ENCODE measurements at regions not wholly inside any gene's neighbourhood (a gene's known extent, or its start where the extent isn't known, plus 50 kb on each side); places are given as distances from the start of the nearest gene placed in this dataset.
"Not testable (repeated sequence)": the region's sequence is repeated elsewhere in the genome, so short reads cannot be mapped to it uniquely, and the experiment has no call there.

DNA sequence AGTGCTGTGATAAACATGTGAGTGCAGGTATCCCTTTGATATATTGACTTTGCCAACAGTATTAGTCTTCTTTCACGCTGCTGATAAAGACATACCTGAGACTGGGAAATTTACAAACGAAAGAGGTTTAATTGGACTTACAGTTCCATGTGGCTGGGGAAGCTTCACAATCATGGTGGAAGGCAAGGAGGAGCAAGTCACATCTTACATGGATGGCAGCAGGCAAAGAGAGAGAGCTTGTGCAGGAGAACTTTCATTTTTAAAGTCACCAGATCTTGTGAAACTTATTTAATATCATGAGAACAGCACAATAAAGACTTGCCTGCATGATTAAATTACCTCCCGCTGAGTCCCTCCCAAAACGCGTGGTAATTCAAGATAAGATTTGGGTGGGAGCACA lies 277.9 kb upstream of the GCFC2 start:
- H3K9me3 ChIP-seq (ENCODE audit: control insufficient read depth, insufficient read depth, low read length): not testable (repeated sequence)

DNA sequence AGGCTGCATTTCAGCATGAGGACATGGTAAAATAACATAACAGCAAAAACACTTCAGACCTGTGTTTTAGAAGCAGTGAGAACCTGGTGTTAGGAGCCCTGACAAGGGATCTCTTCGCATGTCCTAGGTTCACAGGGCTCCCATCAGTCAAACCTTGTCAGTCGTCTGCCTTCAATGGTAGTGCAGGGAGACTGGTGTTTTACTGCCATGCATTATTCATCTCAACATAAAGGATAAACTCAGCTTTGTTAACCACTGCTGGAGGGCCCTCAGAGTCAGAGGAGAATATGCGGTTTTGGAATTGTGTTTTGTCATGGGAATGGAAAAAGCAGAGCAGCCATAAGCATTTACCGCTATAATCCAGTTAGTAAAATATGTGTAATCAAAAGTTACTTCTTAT lies 275.9 kb upstream of the GCFC2 start:
- Histone ChIP-seq H3K27me3 (ENCODE audit: control insufficient read depth, insufficient read depth, low read length) (no peaks in the 10 kb centered on the region), H3K4me1 (ENCODE audit: control insufficient read depth, insufficient read depth, low read length) (no peaks in the 10 kb centered on the region), H3K4me3 (ENCODE audit: low read depth, low read length) (no peak overlapping the region), H3K9ac (ENCODE audit: low read depth, low read length) (no peak overlapping the region), H3K36me3 (ENCODE audit: control insufficient read depth, insufficient read depth, low read length) (no peaks in the 10 kb centered on the region), H3K9me3 (ENCODE audit: control insufficient read depth, insufficient read depth, low read length) (no peaks in the 10 kb centered on the region)

More for the DNA sequence above, 277.9 kb upstream of the GCFC2 start:
- not testable (repeated sequence) for H3K36me3 ChIP-seq (ENCODE audit: control insufficient read depth, insufficient read depth, low read length); H3K4me3 ChIP-seq (ENCODE audit: low read depth, low read length); H3K4me1 ChIP-seq (ENCODE audit: control insufficient read depth, insufficient read depth, low read length); H3K27me3 ChIP-seq (ENCODE audit: control insufficient read depth, insufficient read depth, low read length); H3K9ac ChIP-seq (ENCODE audit: low read depth, low read length)

- Histone ChIP-seq H3K4me3 (ENCODE audit: low read depth, low read length) (no peak overlapping the region), H3K9me3 (ENCODE audit: control insufficient read depth, insufficient read depth, low read length) (no peaks in the 10 kb centered on the region), H3K36me3 (ENCODE audit: control insufficient read depth, insufficient read depth, low read length) (no peaks in the 10 kb centered on the region), H3K4me1 (ENCODE audit: control insufficient read depth, insufficient read depth, low read length) (no peaks in the 10 kb centered on the region), H3K27me3 (ENCODE audit: control insufficient read depth, insufficient read depth, low read length) (no peaks in the 10 kb centered on the region), H3K9ac (ENCODE audit: low read depth, low read length) (no peak overlapping the region)
Observed at GRCh38 chr2:75982719-75983118, 272.0 kb upstream of the GCFC2 start.

GRCh38 chr2:75964646-75965045 lies 253.9 kb upstream of the GCFC2 start:
- no peaks in the 10 kb centered on the region for H3K27me3 ChIP-seq (ENCODE audit: control insufficient read depth, insufficient read depth, low read length)
- peaks cover 4% of the 10 kb centered on the region for H3K4me1 ChIP-seq (ENCODE audit: control insufficient read depth, insufficient read depth, low read length)
- no peak overlapping the region for H3K4me3 ChIP-seq (ENCODE audit: low read depth, low read length)
- H3K9ac ChIP-seq (ENCODE audit: low read depth, low read length): no peak overlapping the region
- H3K9me3 ChIP-seq (ENCODE audit: control insufficient read depth, insufficient read depth, low read length): no peaks in the 10 kb centered on the region
- no peaks in the 10 kb centered on the region for H3K36me3 ChIP-seq (ENCODE audit: control insufficient read depth, insufficient read depth, low read length)

DNA sequence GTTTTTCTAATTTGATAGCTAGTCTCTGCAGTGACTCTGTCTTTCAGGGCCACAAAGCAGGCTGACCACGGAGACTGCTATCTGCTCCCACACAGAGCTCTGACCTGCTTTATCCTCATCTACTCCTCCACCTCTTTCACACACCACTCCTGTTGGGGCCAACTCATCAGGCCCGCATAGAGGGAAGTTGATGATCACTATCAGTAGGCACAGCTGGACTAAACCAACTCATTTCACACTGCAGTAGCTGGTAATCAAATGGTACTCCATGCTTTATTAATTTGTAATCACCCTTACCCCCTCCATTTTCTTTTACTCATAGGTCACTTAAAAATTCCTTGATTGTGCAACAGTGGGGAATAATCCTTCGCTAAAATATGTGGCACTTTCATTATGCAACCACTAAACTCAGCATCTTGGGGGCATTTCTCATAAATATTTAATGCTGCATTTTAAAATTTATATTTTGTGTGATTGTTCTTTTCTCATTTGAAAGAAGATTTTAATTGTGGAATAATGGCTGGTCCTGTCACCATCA lies 249.8 kb upstream of the GCFC2 start:
- no peaks in the 10 kb centered on the region for H3K27me3 ChIP-seq (ENCODE audit: control insufficient read depth, insufficient read depth, low read length)
- H3K4me3 ChIP-seq (ENCODE audit: low read depth, low read length): no peak overlapping the region
- peaks cover 11% of the 10 kb centered on the region for H3K4me1 ChIP-seq (ENCODE audit: control insufficient read depth, insufficient read depth, low read length)
- H3K9me3 ChIP-seq (ENCODE audit: control insufficient read depth, insufficient read depth, low read length): no peaks in the 10 kb centered on the region
- H3K36me3 ChIP-seq (ENCODE audit: control insufficient read depth, insufficient read depth, low read length): no peaks in the 10 kb centered on the region
- no peak overlapping the region for H3K9ac ChIP-seq (ENCODE audit: low read depth, low read length)

DNA sequence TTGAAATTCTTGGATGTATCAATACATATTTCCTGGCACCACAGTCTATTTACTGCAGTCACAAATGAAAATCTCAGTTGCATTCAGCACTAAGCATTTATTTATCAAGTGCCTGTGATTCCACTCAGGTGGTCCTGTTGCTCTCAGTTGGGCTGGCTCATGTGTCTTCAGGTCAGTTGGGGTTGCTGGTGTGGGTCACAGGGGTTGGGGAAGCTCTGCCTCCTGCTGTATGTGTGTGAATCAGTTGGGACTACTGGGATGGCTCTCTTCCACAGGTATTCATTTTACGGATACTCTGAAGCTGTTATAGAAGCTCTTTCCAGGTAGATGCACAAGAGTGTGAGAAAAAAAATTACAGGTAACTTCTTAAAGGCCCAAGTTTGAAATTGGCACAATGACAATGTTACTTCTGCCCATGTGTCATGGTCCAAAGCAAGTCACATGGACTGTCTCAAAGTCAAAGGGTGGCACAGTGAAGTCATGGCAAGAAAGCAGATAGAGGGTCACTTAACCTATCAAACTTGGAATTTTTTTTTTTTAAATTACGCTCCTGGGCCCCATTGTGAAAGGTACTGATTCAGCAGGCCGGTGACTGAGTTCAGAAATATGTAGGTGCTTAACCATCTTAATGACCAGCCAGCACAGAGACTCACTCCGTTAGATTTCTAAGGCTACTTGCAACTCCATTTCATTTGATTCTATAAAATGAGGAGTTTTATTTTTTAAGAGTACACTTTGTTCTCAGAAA lies 249.2 kb upstream of the GCFC2 start:
- Histone ChIP-seq H3K9ac (ENCODE audit: low read depth, low read length) (no peak overlapping the region), H3K4me1 (ENCODE audit: control insufficient read depth, insufficient read depth, low read length) (peaks cover 11% of the 10 kb centered on the region), H3K4me3 (ENCODE audit: low read depth, low read length) (no peak overlapping the region), H3K36me3 (ENCODE audit: control insufficient read depth, insufficient read depth, low read length) (no peaks in the 10 kb centered on the region), H3K9me3 (ENCODE audit: control insufficient read depth, insufficient read depth, low read length) (no peaks in the 10 kb centered on the region), H3K27me3 (ENCODE audit: control insufficient read depth, insufficient read depth, low read length) (no peaks in the 10 kb centered on the region)

GRCh38 chr2:75954761-75955160 lies 244.0 kb upstream of the GCFC2 start:
- Histone ChIP-seq H3K4me3 (ENCODE audit: low read depth, low read length) (no peak overlapping the region), H3K4me1 (ENCODE audit: control insufficient read depth, insufficient read depth, low read length) (peaks cover 8% of the 10 kb centered on the region), H3K27me3 (ENCODE audit: control insufficient read depth, insufficient read depth, low read length) (no peaks in the 10 kb centered on the region), H3K36me3 (ENCODE audit: control insufficient read depth, insufficient read depth, low read length) (no peaks in the 10 kb centered on the region), H3K9me3 (ENCODE audit: control insufficient read depth, insufficient read depth, low read length) (no peaks in the 10 kb centered on the region), H3K9ac (ENCODE audit: low read depth, low read length) (no peak overlapping the region)

- Histone ChIP-seq H3K9me3 (ENCODE audit: control insufficient read depth, insufficient read depth, low read length) (no peaks in the 10 kb centered on the region), H3K4me1 (ENCODE audit: control insufficient read depth, insufficient read depth, low read length) (no peaks in the 10 kb centered on the region), H3K27me3 (ENCODE audit: control insufficient read depth, insufficient read depth, low read length) (no peaks in the 10 kb centered on the region), H3K9ac (ENCODE audit: low read depth, low read length) (no peak overlapping the region), H3K36me3 (ENCODE audit: control insufficient read depth, insufficient read depth, low read length) (no peaks in the 10 kb centered on the region), H3K4me3 (ENCODE audit: low read depth, low read length) (no peak overlapping the region)
Observed at GRCh38 chr2:75952173-75952572, 241.5 kb upstream of the GCFC2 start.

GRCh38 chr2:75949385-75950030 lies 238.8 kb upstream of the GCFC2 start:
- Histone ChIP-seq H3K27me3 (ENCODE audit: control insufficient read depth, insufficient read depth, low read length) (no peaks in the 10 kb centered on the region), H3K4me1 (ENCODE audit: control insufficient read depth, insufficient read depth, low read length) (no peaks in the 10 kb centered on the region), H3K36me3 (ENCODE audit: control insufficient read depth, insufficient read depth, low read length) (no peaks in the 10 kb centered on the region), H3K9ac (ENCODE audit: low read depth, low read length) (no peak overlapping the region), H3K4me3 (ENCODE audit: low read depth, low read length) (no peak overlapping the region), H3K9me3 (ENCODE audit: control insufficient read depth, insufficient read depth, low read length) (no peaks in the 10 kb centered on the region)

- H3K4me3 ChIP-seq (ENCODE audit: low read depth, low read length): no peak overlapping the region
- no peaks in the 10 kb centered on the region for H3K27me3 ChIP-seq (ENCODE audit: control insufficient read depth, insufficient read depth, low read length)
- no peaks in the 10 kb centered on the region for H3K36me3 ChIP-seq (ENCODE audit: control insufficient read depth, insufficient read depth, low read length)
- no peaks in the 10 kb centered on the region for H3K9me3 ChIP-seq (ENCODE audit: control insufficient read depth, insufficient read depth, low read length)
- H3K4me1 ChIP-seq (ENCODE audit: control insufficient read depth, insufficient read depth, low read length): no peaks in the 10 kb centered on the region
- no peak overlapping the region for H3K9ac ChIP-seq (ENCODE audit: low read depth, low read length)
Observed at GRCh38 chr2:75936311-75936710, 225.6 kb upstream of the GCFC2 start.

- Histone ChIP-seq H3K9me3 (ENCODE audit: control insufficient read depth, insufficient read depth, low read length) (no peaks in the 10 kb centered on the region), H3K9ac (ENCODE audit: low read depth, low read length) (no peak overlapping the region), H3K27me3 (ENCODE audit: control insufficient read depth, insufficient read depth, low read length) (no peaks in the 10 kb centered on the region), H3K36me3 (ENCODE audit: control insufficient read depth, insufficient read depth, low read length) (no peaks in the 10 kb centered on the region), H3K4me3 (ENCODE audit: low read depth, low read length) (no peak overlapping the region), H3K4me1 (ENCODE audit: control insufficient read depth, insufficient read depth, low read length) (no peaks in the 10 kb centered on the region)
Observed at GRCh38 chr2:75932996-75933395, 222.3 kb upstream of the GCFC2 start.

GRCh38 chr2:75928093-75928492 lies 217.4 kb upstream of the GCFC2 start:
- no peaks in the 10 kb centered on the region for H3K9me3 ChIP-seq (ENCODE audit: control insufficient read depth, insufficient read depth, low read length)
- H3K4me1 ChIP-seq (ENCODE audit: control insufficient read depth, insufficient read depth, low read length): no peaks in the 10 kb centered on the region
- H3K9ac ChIP-seq (ENCODE audit: low read depth, low read length): no peak overlapping the region
- H3K4me3 ChIP-seq (ENCODE audit: low read depth, low read length): no peak overlapping the region
- no peaks in the 10 kb centered on the region for H3K36me3 ChIP-seq (ENCODE audit: control insufficient read depth, insufficient read depth, low read length)
- H3K27me3 ChIP-seq (ENCODE audit: control insufficient read depth, insufficient read depth, low read length): no peaks in the 10 kb centered on the region

Data from iPS-15b (cell line).